ENCODE measurements at regions not wholly inside any gene's neighbourhood (a gene's known extent, or its start where the extent isn't known, plus 50 kb on each side); places are given as distances from the start of the nearest gene placed in this dataset.
A peak's percentile ranks its signal among the peaks of the same experiment; 100 is the strongest.

DNA sequence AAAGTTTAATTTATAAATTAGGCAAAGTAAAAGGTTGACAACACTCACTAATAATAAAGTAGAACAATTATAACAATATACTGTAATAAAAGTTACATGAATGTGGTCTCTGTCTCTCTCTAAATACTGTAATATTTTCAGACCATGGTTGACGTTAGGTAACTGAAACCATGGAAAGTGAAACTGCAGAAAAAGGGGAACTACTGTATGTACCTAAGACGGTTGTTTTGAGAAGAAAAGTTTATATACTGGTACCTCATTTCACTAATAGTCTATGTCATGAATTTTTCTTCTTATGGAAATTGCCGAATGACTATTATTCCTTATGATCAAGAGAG lies 166.7 kb upstream of the ZNF521 start:
- H3K4me3 ChIP-seq (ENCODE audit: low read length), result no peak overlapping the region
- DNase-seq (ENCODE audit: low read depth), result no peak
- TF ChIP-seq, protein P1, sequence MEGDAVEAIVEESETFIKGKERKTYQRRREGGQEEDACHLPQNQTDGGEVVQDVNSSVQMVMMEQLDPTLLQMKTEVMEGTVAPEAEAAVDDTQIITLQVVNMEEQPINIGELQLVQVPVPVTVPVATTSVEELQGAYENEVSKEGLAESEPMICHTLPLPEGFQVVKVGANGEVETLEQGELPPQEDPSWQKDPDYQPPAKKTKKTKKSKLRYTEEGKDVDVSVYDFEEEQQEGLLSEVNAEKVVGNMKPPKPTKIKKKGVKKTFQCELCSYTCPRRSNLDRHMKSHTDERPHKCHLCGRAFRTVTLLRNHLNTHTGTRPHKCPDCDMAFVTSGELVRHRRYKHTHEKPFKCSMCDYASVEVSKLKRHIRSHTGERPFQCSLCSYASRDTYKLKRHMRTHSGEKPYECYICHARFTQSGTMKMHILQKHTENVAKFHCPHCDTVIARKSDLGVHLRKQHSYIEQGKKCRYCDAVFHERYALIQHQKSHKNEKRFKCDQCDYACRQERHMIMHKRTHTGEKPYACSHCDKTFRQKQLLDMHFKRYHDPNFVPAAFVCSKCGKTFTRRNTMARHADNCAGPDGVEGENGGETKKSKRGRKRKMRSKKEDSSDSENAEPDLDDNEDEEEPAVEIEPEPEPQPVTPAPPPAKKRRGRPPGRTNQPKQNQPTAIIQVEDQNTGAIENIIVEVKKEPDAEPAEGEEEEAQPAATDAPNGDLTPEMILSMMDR (conservative IDR thresholded peaks at IDR 0.05; ENCODE audit: low read length), result no peak

DNA sequence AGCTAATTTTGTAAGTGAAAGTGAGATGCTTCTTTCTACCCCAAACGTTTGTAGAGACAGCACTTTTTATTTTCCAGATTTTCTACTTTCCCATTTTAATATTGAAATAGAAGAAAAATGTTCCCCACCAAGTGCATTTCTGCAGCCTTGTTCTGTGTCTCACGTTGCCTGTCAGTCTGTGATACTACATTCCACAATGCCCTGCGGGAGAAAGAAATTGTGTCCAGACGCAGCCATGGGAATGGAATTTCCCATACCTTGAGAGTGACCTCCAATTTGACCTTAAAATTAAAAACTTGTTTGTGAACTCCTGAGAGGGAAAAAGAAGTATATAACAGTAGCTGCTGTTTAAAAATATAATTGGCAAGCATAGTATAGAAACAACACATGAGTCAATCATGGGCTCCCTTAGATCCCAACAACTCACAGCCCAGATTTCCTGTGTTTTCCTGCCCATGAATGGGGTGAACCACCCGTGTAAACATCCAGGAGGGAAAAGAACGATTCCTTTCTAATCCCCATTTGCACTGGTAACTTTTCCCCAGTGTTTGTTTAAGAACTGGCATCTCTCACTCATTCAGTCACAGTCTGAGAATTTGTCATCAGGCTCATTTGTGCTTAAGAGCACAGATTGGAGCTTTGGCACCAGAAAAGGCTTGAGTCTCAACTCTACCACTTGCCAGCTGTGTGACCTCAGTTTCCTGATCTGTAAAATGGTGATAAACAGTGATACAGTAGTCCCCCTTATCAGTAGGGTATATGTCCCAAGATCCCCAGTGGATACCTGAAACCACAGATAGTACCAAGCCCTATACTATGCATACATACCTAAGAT lies 166.1 kb upstream of the ZNF521 start:
- no peak overlapping the region for H3K4me3 ChIP-seq (ENCODE audit: low read length)
- no peak for DNase-seq (ENCODE audit: low read depth)
- TF ChIP-seq, protein P1 (conservative IDR thresholded peaks at IDR 0.05; ENCODE audit: low read length), result no peak

DNA sequence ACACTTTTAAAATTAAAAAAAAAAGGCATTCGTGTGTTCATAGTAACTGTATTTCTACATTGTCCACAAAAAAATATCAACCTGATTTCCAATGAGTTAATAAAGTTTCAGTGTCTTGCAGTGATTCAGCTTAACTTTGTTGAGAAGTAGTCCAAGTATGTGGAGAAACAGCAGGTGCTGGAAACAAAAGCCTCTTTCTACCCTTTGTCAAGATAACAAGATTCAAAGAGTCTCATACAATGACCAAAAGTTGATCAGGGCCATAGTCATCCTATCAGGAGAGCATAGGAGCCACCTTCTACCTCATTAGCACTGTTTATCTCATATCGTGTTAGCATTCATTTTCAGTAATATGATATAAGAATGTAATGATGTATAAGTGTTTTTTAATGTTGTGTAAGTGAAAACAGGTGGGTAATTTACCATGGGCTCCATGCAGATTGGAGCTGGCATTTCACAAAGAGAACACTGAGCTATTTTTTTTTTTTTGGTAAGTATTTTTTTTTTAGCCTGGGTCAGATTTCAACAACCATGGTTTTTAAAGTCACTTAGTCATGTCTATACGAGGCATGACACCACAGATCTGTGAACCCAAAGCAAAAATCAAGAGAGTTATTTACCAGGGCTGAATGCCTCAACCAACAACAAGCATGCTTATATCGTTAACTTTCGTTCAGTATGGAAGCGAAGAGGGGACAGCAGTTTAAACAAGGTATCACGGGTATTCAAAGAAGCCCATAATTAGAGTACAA lies 165.0 kb upstream of the ZNF521 start:
- TF ChIP-seq, protein P1 (conservative IDR thresholded peaks at IDR 0.05; ENCODE audit: low read length), result no peak
- no peak overlapping the region for H3K4me3 ChIP-seq (ENCODE audit: low read length)
- no peak for DNase-seq (ENCODE audit: low read depth)

DNA sequence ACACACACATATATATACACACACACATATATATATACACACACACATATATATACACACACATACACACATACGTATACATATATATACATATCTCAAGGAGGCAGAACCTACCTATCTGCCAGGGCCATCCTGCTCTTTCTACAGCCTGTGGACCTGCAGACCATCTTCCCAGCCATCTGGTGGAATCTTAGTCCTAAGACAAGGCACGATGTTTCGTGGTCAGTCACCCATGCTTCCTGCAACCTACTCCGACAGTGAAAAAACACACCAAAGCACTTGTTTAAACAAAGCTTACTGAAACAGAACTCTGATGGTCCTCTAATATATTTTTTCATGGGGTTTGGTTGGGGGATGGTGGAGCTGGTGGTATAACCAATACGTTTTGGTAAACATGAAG lies 164.2 kb upstream of the ZNF521 start:
- TF ChIP-seq, protein P1 (conservative IDR thresholded peaks at IDR 0.05; ENCODE audit: low read length), result no peak
- no peak for DNase-seq (ENCODE audit: low read depth)
- no peak overlapping the region for H3K4me3 ChIP-seq (ENCODE audit: low read length)

DNA sequence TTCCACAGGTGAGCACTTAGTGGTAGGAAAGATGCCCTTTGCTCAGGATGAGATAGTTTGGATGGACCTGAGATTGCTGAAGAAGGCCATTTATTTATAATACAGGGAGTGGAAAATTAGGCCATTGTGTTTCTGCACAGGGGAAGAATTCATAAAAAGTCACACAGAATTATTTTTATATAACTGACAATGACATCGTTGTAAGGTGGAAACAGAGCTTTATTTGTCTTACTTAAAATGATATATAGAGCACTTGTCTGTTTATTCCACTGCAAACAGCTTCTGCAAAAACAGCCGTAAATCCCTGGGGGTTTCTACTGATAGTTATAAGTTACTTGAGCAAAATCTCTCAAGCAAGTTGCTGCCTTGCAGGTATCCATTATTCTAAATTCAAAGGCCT lies 158.1 kb upstream of the ZNF521 start:
- no peak overlapping the region for H3K4me3 ChIP-seq (ENCODE audit: low read length)
- TF ChIP-seq, protein P1 (conservative IDR thresholded peaks at IDR 0.05; ENCODE audit: low read length), result no peak
- DNase-seq (ENCODE audit: low read depth), result no peak

DNA sequence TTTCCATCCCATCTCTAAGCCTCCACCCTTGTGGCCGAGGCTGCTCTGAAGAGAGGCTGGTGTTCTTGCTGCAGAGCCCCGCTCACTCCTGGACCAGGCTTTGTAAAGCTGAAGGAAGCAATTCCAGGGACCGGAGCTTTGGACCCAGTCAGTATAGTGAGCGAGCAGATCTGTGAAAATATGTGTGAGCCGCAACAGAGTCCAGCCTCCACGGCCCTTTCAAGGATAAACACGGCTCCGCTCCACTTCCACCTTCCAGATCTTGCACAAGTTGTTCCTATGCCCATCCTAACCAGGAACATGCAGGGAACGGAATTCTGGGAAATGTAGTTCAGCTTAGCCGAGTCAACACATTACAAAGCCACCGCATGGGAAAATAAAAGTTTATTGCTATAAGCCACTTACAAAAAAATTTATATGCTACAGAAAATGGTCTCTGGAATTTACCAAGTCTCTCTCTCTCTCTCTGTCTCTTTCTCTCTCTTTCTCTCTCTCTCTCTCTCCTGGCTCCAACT lies 151.7 kb upstream of the ZNF521 start:
- TF ChIP-seq, protein P1 (conservative IDR thresholded peaks at IDR 0.05; ENCODE audit: low read length), result no peak
- peak overlapping the region; percentile 54 for H3K4me3 ChIP-seq (ENCODE audit: low read length)
- DNase-seq (ENCODE audit: low read depth), result peak; percentile 74

Data from AG10803 (cell line).